GM03348 (cell line): ENCODE measurements at regions not wholly inside any gene's neighbourhood (a gene's known extent, or its start where the extent isn't known, plus 50 kb on each side); places are given as distances from the start of the nearest gene placed in this dataset.

ENCODE experiments used
- DNase-seq: peaks from one replicate; pipeline ENCODE4 v3.0.0; 2012; ENCODE audit warnings: low spot score

DNA sequence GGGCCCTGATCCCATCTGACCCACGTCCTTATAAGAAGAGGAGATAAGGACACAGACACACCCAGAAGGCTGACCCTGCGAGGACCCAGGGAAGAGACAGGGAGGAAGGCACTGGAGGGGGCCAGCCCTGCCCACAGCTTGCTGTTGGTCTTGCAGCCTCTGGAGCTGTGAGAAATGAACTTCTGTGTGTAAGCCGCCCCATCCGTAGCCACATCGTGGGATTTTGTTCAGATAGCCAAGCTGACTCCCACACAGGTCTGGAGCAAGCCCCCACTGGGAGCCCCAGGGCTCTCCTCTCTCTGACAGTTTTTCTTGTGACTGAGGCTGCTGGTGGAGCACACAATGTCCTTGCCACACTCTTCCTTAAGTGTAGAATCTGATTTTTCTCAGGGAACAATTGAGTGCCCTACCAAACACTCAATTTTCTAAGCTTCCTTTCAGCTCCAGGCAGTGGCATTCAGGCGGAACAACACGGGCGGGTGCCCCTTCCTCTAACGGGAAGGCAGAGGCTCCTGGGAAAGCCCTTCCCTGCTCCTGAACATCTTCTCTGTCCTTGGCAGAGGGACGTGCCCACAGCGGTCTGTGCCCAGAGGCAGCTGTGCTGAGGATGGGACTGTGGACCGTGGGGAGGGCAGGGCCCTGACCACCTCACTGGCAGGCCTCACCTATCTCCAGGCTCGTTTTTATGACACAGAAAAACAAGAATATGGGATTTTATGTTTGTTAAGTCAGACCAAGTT lies 160.6 kb upstream of the SHH start:
- no peak for DNase-seq

DNA sequence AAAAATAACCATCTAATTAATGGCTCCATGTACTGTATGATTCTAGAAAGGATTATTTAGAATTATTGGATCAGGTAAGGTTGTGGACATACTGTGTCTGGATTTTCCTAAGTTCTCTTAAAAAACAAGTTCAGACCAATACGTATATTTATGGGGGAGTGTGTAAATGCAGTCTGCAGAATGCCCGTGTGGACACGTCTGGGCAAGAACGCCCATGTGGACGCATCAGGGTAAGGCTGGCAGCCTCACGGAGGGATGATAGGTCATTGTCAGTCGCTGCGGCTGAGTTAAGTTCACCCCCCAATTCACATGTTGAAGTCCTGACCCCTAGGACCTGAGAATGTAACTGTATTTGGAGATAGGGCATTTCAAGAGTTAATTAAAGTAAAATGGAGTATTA lies 160.0 kb upstream of the SHH start:
- DNase-seq: no peak

DNA sequence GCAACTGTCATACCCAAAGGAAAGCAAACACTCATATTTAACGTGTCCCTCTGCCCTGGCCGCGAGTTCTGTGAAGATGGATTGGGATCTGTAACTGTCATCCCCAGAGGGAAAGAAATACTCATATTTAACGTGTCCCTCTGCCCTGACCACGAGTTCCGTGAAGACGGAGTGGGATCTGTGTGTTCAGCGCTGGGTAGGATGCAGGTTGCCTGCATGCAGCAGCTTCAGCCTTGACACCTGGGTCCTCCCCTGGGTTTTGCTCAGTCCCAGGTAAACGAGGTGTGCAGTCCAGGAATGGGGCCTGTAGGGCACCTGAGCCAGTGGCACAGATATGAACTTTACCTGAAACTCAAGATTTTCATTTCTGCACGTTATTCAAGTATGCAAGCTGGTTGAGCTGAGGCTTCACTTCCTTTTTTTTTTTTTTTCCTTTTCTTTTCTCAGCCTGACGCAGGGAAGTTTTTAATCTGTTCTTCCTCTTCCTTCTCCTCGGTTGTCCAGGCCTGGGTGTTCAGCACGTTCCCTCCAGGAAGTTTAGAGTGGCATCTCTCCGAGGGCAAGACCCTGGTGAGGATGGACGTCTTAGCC lies 159.0 kb upstream of the SHH start:
- DNase-seq: no peak

DNA sequence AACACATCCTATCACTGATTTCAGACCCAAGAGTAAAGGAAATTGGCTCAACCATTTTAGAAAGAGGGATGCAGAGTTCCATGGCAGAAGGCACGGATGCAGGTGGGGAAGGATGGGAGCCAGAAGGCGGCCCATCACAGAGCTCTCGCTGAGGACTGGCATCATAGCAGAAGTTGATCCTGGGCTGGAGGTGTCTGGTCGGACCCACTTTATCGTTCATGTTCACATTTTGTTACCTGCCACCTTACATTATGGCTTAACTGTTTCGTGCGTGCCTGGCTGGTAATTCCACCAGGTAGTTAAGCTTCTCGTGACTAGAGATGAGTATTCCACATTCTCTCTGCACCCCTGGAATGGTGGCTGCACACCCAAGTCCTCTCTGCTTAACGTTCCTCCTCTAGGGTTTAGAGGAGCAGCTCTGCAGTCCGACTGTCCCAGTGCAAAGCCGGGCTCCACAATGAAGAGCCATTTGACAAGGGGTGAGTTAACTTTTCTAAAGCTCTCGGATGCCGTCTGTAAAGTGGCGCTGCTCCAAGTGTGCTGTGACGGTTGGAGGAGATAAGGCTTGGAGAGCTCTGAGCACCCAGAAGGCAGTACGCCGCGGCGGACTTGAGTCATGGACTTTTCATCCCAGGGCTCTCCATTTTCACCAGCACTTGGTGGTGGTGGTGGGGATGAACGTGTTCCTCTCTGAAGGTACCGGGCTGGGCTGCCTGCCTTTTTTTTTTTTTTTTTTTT lies 157.1 kb upstream of the SHH start:
- no peak for DNase-seq

DNA sequence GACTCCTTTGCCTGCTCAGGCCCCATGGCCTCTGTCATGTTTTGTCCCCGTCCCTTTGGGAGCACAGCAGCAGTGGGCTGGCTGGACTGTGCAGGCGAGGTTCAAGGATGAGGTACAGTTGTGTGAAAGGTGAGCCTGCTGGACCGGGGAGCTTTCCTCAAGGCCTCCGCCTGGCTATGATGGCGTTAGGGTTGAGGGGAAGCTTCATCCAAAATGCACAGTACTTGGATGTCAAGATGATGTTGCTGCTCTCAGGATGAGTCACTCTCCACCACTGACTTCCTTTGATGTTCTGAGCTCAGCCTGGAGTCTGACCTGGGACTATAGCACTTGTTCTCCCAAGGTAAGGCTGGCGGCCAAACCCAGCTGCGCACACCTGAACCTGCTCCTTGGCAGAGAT lies 152.7 kb upstream of the SHH start:
- DNase-seq: no peak

DNA sequence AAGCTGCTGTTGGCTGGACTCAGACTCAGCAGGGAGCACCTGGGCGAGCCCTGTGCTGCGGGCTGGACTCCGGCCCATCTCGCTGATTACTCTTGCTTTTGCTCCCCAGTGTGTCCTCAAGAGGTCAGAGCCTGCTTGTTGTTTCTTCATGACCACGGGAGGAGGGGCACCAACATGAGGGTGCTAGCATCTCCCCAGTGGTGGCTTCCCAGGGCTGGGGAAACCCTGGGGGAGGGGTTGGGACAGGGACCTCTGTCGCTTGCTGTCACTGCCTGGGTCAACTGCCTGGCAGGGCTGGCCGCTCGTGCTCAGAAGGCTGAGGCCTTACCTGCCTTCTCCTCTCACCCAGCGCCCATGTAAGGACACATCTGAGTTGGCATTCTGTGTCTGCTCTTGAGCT lies 152.3 kb upstream of the SHH start:
- DNase-seq: no peak

DNA sequence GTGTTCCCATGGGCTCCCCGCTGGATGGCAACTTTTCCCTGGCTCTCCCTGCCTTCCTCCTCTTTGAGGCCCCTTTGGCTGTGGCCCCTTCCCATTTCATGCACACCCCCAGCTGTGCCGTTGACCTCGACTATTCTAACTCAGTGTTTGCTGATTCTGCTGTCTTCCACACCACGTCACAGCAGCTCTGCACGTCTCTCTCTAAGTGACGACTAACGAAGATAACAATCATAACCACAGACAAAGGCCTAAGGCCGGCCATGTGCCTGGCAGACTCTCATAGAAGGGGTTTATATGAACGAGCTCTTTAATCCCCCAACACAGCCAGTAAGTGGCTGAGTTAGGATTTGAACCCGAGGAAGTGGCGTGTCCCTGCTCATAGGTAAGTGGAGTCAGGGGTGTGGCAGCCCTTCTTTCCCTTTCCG lies 151.5 kb upstream of the SHH start:
- DNase-seq: no peak

DNA sequence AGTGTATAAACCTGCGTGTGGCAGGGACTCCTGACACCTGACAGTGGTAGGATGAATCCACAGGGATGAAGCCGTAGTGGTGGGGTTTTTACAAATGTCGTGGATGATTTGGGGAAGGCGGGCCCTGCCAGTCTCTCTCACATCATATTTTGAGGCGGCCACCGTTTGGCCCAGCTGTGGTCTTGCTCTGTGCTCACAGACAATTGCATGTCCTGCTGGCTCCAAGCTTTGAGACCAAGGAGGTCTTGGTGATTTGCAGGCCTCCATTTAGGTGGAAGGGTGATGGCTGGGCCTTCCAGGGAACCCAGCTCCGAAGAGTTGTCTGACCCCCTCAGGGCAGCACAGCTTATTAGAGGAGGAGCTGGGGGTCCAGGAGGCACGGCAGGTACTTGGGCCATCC lies 151.1 kb upstream of the SHH start:
- DNase-seq: no peak

DNA sequence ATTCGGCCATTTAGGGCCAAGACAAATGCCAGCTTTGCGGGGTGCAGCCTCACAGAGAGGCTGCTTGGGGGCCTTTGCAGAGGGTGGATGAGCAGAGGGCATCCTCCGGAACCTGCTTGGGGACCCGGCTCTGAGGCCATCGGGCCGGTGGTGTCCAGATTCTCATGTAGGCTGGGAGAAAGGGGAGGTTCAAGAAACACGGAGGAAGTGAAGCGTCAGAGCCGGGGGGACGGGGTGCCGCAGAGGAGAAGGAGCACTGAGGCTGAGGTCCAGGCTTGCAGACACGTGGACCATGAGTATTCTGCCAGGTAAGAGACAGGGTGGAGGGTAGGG lies 150.7 kb upstream of the SHH start:
- DNase-seq: no peak

DNA sequence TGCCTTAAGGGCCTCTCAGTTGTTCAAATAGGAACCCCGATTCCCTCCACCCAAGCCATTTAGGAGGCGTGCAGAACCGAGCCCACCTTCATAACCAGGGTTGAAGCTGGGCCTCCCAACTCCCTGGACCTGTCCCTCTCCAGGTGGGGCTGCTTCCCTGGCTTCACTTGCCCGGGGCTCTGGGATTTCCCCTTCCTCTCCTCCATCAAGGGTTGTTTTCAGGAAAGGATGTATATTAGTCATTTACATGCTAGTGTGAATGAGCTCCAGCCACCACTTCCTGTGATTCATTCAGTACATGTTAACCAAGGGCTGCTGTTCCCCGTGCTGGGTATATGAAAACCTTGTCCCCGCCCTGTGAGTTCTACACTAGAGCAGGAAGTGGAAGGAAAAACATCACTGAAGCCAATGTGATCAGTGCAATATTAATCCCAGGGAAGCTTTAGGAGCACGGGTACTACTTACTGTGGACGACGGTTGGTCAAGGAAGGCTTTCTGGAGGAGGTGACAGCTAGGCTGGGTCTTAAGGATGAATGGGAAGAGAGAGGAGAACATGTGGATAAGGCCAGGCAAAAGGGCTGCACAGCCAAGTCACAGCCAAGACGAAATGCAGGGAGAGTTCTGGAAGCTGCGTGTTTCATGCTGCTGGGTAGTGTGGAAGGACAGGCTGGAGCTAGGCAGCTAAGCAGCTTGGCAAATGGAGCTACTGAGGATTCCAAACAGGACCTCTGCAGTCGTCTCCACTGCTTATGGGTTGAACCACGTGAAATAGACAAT lies 150.1 kb upstream of the SHH start:
- DNase-seq: no peak

DNA sequence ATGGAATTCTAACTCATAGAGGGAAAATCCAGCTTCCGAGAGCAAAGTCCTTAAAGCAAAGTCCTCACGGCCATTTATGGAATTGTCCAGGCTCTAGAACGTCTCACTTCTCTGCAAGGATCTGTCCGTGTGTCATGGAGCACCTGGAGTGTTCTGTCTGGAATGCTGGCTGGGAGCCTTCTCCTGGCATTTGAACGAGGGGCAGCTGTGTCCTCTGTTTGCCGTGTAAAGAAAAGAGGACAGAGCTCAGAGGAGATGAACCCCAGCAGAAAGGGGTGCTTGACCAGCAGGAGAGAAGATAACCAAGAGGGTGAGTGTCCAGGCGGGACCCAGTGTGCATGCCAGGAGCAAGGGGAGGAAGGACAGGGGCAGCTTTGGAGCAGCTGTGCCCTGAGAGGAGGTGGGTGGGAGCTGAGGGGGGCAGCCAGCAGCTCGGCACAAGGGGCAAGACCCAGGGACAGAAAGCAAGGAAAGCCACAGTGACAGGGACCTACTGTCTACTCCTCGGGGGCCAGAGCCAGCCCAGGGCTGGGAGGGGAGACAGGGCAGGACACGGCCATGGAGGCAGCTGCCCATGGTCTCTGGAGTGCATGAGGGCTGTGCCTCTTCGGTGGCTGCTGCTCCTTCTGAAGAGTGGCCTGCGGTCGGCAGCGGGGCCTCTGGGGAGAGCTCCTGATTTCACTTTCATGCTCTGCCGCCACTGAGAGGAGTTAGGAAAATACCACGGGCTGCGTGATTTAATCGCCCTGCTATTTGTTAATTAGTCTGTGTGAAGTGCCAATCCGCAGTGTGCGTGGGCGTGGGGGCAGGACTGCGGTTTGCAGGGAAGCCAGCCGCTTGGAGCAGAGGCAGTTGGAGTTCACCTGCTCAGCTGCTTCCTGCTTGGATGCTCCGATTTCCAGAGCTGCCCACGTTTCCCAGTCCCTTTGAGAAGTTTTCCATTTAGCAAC lies 149.3 kb upstream of the SHH start:
- DNase-seq: no peak

DNA sequence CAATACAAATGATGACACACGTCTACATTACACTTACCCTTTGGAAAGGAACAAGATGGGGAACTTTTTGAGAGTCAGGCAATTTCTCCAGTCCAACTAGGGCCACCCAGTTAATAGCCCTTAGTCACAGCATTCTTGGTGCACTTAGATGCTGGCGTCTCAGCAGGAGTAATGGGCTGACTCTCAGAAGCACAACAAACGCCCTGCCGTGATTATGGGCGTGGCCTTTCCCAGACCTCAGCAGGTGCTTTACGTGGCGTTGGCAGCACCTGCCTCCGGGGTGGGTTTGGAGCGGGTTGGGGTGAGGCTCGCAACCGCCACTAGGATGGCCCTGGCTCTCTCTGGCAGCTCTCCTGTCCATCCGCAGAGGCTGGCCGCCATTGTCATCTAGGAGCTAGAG lies 147.6 kb upstream of the SHH start:
- DNase-seq: no peak

DNA sequence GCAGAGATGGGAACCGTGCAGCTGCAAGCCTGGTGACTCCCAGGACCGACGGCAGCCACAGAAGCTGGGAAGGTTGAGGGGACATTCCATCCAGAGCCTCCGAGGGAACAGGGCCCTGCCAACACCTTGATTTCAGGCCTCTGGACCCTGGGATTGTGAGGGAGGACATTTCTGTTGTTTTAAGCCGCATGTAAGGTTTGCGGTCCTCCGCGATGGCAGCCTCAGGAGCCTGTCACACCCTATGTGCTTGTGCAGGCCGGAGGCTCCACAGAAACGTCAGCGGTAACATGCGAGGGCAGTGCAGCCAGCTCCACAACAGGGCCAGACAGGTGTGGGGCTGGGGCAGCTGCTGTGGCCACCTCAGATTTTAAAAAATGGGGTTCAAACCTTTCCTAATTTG lies 144.7 kb upstream of the SHH start:
- no peak for DNase-seq

DNA sequence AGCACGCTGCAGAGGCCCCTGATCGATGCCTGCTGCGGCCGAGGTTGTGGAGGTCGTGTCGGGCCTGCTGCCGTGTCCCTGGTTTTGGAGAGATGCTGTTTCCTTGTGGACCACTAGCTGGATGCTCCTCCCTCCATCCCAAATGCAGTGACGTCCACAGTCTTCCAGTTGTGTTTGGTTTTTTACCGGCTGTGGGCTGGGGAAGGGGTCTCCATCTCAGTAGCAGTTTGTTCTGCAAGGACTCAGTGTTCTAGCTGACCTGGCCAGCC lies 143.0 kb upstream of the SHH start:
- no peak for DNase-seq

DNA sequence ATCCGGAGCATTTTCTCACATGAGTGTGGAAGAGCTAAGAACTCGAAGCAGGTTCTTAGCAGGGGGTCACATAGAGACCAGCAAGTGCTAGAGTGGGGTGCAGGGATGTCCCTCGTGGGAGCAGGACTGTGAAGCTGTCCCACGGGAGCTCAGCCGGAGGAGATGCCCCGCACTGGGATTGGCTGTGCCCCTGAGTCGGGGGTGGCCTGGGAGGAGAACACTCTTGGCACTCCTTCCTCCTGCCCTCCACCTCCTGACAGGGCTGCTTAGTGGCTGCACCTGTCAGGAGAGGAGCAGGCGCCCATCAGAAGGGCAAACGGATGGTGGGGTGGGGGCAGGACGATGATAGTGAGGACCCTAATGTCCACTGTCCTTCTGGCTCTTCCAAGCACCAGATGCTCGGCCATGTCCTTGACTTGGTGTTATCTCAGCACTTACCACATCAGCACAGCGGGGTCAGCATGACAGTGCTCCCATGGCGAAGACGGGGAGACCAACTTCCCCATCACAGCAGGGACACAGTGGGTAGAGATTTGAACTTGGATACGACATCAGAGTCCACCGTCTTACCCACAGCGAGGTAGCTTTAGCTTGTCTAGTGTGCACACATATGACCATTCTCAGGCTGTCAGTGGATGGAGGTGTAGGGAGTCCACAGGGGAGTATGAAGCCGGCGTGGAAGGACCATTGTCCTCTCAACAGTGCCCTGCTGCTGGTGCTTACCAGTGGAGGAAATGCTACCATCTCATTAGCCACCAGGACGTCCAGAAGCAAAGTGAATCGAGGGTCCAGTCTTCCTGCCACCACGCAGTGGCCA lies 142.5 kb upstream of the SHH start:
- no peak for DNase-seq

DNA sequence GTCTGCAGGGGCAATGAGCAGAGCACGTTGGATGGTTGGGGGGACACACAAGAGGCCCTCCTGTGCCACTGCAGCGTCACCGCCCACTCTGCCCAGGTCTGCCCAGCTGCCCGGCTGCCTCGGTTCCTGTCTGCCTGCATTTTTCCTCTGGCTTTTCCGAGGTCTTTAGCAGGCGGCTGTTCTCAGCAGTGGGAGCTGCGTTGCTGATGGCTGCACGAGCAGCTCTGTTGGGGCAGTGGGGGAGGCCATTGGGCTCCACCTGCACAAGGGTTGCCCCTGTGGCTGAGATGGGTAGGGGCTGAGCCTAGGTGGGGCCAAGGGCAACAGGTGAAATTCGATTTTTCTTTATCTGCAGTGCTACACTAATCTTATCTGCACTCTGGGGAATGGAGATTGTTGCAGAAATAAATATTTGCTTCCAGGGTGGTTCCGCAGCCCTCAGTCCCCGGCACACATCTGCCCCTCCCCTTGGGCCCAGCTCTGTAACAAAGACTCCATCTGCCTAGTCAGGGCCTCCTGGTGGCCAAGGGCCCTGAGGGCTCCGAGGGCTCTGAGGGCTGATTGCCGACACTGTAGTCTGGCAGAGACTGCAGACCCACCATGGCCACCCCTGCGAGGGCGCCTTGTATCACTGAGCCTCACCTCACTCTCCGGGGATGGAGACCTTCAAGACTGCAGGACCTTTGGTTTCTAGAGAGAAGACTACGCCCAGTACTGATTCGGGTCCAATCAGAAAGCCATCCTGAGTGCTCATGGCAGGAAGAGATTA lies 141.7 kb upstream of the SHH start:
- no peak for DNase-seq

DNA sequence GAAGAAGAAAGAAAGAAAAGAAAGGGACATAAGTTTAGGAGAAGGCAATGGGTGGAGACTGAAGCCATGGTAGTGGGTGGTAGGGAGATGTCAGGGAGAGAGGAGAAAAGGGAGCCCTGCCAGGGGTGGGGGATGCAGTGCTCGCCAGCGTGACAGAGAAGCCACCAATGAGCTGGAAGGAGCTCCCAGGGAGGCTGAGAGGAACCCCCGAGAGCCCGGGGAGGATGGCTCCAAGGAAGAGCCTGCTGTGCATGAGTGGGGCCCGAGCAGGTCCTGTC lies 141.2 kb upstream of the SHH start:
- no peak for DNase-seq

DNA sequence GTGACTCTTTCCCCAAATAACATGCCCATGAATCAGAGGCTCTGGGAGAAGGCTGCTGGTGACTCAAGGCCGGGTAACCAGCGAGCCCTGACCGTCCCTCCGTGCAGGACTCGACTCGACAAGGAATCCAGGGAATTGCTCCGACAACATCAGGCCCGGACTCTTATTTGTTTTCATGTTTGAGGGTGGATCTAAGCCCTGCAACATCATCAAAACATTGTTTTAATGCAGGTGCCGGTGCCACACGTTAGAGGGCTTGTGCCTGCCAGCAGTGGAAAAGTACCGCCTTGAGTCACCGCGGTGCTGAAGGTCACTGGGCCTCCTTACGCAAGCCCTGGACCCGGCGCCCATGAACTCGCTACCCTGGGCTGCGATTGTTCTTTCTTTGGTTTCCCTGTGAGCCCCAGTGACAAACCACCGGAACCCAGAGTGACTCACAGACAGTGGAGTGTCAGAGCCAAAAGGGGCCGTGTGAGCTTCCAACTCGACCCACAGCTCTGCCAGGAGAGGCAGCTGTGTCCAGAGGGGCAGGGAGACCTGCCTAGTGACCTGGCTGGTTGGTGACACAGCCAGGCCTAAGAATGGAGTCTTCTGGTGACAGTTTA lies 139.4 kb upstream of the SHH start:
- no peak for DNase-seq

DNA sequence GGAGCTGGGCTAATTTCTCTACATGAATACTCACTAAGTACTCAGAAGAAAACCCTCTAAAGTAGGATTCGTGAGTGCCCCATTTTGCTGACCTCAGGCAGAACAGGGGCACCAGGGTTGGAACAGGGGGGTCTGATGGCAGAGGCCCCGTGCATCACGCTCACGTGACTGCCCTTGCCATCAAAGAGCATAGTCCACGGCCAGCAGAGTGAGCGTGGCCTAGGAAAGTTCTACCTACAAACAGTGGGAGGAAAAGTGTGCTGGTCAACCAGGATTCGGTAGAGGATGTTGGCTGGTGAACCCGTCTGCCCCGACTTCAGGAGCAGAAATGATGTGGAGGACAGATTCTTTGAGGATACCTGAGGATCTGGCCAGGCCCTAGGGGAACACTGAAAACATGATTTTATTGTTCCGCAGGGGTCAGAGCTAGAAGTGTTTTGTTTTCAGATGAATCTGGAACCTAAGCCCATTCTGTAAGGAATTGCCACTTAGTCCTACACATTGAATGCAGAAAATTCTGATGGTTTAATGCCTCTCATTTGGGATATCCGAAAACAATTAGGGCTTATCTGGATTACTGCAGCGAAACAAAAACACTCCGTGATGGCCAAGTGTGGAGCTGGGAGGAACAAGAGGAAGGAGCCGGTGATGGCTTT lies 138.8 kb upstream of the SHH start:
- DNase-seq: no peak

DNA sequence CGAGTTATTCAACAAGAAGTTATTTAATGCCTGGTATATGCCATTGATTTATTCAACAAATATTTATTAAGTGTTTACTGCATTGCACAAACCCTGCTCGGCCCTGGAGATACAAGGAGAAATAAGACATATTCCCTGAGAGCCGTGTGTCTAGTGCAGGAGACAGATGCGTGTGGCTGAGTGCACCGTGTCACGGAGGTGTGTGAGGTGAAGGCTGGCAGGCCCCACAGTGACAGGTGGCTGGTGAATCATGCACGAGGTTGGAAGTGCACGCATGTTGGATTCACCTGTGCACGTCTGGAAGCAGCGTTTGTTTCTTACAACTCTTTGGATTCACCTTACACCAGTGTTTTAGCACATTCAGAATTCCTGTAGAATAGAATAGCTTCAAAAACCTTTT lies 136.6 kb upstream of the SHH start:
- DNase-seq: no peak
